GM18511 (cell line): ENCODE measurements at regions not wholly inside any gene's neighbourhood (a gene's known extent, or its start where the extent isn't known, plus 50 kb on each side); places are given as distances from the start of the nearest gene placed in this dataset.

Experiments
- ATAC-seq: cut with Tn5 transposase; IDR thresholded peaks from one replicate; pipeline ENCODE4 v1.9.1; 2021; ENCODE audit warnings: mild to moderate bottlenecking, moderate library complexity; ENCODE audit not compliant: unreplicated experiment

DNA sequence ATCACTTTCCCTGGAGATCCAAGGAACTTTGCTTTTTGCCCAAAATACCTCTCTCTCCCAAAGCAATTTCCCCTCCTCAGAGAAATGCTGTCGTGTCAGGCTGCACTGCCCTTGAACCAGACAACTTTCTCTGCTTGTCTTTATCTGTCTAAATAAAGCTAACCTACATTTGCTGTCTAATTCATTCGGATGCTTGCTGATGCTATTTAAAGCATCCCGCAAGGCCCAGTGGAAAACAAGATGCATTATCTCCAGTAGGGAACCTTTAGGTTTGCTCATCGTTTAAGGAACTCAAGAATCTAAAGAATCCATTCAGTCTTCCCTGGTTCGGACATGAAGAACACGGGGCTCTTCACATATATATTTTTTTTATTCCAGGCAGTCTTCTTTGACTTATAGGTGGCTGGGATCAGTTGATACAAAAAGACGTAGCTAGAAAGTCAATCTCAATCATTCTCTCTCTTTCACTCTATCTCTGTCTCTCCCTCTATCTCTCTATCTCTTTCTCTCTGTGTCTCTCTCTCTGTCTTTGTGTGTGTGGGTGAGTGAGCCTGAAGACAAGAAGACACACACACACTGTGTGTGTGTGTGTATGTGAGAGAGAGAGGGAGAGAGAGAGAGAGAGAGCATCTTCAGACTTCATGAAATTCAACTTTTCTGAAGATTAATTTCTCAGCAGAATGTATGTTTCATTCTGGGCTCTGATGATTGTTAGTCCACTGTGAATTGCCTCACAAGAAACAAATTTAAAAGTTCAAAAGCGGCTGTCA, 92.8 kb upstream of the MKLN1 start:
- ATAC-seq = no peak

DNA sequence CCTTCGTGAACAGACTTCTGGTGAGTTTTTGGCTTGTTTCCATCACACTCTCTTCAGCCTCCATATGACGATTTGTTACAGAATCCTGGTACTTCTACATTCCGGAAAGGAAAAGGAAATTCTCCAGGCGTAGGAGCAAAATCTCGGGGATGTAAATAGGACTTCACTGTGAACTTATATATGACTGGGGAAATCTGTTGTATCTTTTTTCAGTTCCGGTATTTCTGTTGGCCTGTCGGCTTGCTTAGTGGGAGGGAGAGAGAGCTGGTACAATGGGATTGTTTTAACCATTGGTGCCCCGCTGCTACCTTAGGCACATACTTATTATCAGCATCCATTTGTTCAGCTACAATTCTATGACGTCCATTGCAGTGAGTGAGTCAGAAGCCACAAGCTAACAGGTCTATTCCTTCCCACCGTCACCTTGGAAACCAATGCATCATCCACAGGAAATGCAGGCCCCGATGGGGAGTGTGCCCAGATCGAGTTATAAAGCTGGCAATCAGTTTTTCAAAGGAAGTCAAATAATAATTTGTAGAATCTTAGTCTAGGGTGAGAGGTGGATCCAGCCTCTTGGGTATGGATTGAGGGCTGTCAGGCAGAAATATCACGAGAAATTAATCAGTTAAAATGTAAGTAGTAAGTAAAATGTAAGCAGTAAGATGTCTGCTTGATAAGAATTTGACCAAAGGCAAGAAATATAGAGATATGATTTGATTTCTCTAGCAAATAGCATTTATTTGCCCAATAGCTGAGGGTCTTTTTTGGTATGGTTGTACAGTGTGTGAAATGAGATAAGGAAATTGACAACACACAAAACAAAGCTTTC, 92.0 kb upstream of the MKLN1 start:
- no peak for ATAC-seq

DNA sequence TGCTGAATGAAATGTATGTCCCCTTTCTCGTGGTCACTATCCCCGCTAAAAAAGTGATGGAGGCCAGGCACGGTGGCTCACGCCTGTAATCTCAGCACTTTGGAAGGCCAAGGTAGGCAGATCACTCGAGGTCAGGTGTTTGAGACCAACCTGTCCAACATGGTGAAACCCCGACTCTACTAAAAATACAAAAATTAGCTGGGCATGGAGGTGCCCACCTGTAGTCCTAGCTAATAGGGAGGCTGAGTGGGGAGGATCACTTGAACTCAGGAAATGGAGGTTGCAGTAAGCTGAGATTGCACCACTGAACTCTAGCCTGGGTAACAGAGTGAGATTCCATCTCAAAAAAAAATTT, 91.4 kb upstream of the MKLN1 start:
- ATAC-seq = no peak

DNA sequence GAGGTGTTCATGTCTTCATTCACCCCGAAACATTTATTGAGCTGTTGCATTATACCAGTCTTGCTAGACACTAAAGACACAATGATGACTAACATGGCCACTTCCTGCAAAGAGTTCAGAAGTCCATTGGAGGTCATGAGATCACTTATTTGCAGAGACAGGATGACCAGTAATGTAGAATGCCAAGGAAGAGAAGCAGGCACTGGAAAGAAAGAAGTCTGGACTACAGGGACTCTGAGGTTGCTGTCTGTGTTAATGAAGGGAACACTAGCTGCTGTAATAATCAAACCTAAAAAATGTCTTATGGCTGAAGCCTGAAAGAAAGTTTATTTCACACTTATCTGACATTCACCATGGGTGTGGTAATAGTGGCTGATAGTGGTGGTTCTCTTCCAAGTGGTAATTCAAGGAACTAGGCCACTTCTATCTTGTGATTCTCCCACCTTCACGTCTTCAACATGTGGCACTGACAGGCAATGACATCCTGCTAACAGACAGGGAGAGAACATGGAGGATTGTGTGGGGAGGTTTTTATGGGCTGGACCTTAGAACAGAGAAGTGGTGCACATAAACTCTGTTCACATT, 89.2 kb upstream of the MKLN1 start:
- no peak for ATAC-seq

DNA sequence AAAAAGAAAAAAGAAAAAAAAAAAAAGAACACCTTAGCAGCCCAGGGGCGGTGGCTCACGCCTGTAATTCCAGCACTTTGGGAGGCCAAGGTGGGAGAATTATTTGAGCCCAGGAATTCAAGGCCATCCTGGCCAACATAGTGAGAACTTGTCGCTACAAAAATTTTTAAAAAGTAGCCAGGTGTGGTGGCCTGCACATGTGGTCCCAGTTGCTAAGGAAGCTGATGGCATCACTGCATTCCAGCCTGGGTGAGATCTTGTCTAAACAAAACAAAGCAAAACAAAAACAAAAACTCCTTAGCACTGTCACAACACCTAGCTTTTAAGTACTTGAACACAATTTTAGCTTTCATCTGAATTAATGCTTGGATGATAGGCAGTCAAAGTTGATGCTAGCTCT, 86.3 kb upstream of the MKLN1 start:
- ATAC-seq = no peak

DNA sequence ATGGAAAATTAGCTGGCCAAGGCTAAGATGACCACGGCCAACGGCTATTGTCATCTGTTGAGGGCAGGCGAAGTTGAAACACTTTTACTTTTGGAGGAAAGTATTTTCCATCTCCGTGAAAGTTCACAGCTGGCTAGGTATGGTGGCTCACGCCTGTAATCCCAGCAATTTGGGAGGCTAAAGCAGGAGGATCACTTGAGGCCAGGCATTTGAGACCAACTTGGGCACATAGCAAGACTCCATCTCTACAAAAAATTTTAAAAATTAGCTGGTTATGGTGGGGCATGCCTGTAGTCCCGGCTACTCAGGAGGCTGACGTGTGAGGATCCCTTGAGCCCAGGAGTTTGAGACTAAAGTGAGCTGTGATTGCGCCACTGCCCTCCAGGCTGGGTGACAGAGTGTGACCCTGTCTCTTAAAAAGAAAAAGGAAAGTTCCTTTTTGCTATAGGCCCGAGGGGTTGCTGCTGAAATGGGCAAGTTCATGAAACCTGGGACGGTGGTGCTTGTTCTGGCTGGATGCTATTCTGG, 85.5 kb upstream of the MKLN1 start:
- ATAC-seq = no peak

DNA sequence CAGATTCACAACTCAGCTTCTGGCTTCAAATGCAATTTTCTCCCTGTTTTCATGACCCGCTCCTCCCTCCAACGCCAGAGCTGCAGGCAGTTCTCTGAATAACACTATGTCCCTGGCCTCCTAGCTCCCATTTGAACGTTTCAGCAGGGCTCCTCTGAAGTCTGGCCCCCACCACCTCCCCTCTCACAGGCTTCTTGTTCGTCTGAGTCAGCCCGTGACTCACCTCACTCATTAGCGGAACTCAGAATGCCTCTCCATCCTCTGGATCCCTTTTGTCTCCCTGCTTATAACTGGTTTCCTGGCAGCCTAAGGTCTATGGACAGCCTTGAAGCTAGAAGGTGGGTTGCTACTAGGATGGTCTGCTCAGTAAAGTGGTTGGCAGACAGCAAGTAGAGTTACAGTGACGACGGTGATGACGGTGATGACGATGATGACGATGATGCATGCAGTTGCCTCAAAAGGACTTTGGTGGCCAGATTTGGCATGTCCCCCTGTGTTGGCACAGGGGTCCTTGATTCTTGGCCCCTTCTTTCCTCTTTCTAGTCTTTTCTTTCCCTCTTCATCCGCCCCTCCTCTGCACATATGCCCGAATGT, 83.3 kb upstream of the MKLN1 start:
- ATAC-seq = no peak

DNA sequence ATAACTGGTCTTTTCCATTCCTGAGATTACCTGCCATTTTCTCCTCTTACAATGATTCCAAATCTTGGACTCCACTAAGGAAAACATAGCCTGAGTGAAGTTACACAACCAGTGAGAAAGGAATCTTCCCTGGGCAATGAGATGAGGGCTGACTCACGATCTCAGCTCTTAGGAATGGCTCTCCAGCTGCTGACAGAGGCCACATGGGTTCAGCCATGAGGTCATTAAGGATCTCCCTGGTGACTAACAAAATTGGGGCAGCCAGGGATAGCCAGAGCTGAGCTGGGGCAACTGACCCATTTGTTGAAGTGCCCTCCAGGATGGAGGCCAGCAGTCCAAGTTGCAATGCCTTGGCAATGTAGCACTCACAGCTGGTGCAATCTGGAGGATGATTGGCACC, 78.7 kb upstream of the MKLN1 start:
- no peak for ATAC-seq

DNA sequence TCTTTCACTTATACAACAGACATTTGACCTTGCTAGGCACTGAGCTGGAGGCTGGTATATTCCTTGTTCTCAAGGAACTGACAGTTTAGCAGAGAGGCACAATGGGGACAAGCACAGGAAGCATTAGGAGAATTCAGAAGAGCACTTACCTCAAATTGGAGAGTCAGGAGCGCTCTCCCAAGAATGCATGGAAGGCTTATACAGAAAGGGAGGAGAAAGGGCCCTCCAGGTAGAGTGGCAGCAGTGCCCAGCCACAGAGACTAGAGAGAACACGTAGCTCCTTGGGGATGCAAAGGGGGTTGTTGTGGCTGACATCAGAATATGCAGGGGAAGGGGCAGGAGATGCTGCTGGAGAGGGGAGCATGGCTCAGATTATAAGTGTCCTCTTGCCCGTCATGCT, 78.2 kb upstream of the MKLN1 start:
- ATAC-seq = no peak

DNA sequence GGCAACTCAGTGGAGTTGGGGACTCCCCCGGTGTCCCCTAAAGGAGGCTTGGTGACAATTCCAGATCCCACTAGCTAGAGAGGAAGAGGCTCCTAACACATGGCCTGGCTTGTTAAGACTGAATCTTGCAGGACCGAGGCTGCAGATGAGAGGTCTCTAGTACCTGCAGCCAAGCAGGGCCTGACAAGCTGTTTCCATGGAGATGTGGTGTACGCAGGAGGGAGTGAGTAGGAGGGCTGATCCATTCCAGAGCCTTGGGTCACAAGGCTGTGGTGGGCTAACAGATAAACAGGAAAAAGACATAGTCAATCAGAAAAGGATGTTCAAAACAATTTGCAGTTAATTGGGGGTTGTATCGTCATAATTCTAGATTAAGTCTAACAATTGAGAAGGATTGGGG, 77.3 kb upstream of the MKLN1 start:
- no peak for ATAC-seq

DNA sequence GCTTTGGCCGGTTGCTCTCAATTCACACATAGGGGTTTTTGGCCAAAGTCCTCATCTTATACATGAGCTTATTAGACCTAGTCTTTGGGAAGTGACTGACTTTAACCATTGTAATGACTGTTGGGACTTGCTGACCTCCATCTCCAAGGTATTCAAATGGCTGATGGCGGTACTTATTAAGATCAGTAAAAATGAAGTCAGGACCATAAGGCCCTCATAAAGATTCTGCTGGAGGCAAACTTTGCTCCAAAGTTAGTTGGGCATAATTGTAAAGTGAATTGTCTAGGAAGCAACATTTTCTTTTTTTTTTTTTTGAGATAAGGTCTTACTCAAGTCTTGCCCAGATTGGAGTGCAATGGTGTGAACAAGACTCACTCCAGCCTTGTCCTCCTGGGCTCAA, 76.3 kb upstream of the MKLN1 start:
- ATAC-seq = no peak

DNA sequence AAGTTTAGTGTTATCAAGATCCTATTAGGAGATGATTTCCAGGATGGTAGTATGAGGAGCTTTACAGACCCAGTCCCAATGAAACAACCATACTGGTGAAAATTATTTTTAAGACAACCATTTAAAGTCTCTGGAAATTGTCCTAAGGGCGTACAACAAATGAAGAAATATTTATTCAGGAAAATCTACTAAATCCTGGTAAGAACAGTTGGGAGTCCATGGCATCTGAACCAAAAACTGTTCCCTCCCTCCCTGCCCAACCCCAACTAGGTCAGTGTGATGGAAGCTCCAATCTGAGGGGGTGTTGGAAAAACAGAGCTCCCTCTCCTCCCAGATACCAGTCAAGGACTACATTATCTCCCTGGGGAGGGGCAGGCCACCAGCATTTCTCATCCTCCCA, 74.7 kb upstream of the MKLN1 start:
- no peak for ATAC-seq

DNA sequence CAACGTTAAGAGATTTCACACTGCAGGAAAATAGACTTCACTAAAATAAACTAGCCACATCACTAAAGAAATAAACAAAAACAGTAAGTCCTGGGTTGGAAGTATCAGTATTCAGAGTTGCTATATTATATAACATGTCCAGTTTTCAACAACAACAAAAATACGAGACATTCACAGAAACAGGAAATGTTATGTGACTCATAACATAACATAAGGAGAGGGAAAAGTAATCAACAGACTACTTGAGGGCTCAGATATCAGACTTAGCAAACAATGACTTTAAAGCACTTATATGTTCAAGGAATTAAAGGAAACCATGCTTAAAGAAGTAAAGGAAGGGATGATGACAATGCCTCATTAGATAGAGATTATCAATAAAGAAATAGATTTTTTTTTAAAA, 73.5 kb upstream of the MKLN1 start:
- no peak for ATAC-seq

DNA sequence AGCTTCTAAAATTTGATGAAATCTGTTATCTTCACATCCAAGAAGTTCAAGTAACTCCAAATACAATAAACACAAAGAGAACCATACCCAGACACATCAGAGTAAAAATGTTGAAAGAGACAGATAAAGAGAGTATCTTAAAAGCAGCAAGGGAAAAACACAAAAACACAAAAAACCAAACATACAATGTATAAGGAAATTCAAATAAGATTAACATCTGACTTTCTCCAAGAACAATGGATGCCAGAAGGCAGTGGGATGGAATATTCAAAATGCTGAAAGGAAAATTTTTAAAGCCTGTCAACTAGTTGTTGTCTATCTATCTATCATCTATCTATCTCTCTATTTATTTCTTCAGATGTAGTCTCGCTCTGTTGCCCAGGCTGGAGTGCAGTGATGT, 72.4 kb upstream of the MKLN1 start:
- ATAC-seq = no peak

DNA sequence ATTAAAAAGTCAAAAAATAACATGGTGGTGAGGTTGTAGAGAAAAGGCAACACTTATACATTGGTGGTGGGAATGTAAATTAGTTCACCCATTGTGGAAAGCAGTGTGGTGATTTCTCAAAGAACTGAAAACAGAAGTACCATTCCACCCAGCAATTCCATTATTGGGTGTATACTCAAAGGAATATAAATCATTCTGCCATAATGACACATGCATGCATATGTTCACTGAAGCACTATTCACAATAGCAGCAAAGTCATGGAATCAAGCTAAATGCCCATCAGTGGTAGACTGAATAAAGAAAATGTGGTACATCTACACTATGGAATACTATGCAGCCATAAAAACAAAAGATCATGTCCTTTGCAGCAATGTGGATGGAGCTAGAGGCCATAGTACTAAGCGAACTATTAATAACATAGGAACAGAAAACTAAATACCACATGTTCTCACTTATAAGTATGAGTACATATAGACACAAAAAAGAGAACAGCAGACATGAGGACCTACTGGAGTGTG, 66.1 kb upstream of the MKLN1 start:
- no peak for ATAC-seq

DNA sequence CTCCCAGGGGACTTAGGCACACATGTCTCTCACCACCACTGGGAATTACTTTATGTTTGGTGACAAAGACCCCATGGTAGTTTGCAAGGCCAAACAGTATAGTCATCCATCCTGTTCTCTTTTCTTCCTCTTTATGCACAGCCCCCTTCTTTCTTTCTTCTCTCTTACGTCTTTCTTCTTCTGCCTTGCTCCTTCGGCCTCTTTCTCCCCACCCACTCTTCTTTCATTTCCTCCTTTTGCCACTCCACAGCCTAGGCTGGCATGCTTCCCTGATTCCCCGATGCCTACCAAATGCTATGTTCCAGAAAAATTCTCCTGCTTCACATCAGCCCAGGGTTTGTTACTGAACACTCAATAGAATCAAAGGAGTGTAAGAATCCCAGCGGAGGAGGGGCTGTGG, 62.4 kb upstream of the MKLN1 start:
- no peak for ATAC-seq

DNA sequence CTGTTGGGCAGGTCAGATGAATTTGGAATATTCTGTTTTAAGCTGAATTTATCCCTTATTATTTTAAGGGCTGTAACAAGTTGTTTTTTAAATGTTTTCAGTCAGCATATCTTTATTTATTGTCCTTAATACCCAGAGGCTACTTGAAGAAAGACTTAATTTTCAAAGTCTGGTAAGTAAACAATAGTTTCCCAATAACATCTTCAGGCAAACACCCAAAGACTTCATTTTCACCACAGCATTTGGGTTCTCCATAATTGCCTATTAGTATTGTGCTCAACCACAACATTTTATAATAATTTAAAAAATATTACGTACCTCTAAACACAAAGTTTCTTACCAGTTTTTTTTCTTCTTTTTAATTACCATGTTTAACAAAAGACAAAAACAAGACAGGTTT, 60.0 kb upstream of the MKLN1 start:
- no peak for ATAC-seq

DNA sequence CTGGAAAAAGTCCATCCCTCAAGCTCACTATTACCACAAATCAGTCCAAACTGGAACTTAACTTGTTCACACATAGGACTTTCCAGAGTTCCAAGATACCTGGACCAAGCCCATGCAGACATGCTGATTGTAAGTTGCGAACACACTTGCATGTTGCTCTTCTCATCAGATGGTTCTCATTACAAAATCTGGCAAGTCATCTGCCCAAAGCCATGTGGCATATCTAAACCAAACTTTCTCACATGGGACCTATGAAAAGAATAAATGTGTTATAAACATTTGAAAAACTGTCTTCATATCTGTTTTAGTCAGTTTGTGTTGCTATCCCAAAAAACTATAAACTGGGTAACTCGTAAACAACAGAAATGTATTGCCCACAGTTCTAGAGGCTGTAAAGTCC, 58.8 kb upstream of the MKLN1 start:
- ATAC-seq = no peak

DNA sequence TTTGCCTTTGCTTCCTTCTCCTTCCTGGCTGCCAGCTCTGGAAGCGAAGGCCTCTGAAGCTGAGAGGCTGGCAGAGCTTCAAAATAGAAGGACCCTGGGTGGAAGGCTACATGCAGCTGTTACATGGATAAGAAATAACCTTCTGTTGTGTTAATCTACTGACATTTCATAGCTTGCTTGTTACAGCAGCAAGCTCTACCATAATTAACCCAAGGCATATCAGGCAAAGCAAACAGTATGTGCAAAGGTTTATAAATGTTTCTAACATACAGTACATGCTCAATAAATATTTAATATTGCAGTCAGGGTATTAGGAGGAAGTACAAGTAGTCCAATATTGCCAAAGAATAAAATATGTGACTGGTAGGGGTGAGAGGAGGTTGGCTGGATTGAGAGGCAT, 55.6 kb upstream of the MKLN1 start:
- ATAC-seq = no peak

DNA sequence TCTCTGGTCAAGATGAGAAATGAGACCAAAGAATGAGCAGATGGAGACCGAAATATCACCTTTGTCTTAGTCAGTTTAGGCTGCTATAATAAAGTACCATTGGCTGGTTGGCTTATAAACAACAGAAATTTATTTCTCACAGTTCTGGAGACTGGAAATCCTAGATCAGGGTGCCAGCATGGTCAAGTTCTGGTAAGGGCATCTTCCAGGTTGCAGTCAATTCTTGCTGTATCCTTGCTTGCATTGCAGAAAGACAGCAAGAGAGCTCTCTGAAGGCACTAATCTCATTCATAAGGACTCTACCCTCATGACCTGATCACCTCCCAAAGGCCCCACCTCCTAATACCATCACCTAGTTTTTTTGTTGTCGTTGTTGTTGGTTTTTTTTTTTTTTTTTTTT, 52.7 kb upstream of the MKLN1 start:
- ATAC-seq = no peak

DNA sequence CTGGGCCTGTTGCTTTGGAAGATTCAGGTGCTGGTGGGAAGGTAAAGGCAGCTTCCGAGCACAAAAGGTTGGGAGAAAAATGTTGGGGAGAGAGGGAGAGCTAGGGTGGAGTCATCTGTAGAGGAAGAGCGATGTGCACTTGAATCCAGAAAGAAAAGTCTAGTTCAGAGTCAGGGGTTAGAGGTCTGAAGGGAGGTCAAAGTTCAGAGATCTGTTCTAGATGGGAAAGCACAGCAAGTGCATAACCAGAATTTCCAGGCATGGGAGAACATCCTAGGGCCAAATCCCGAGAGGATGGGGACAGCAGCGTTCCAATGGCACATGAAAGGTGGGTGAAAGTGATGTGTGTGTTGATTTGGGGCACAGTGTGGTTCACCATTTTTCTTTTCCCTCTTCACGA, 51.5 kb upstream of the MKLN1 start:
- no peak for ATAC-seq
